Esophagus squamous epithelium (tissue), 4 donors: ENCODE measurements at regions not wholly inside any gene's neighbourhood (a gene's known extent, or its start where the extent isn't known, plus 50 kb on each side); places are given as distances from the start of the nearest gene placed in this dataset.

Source experiments
- CTCF ChIP-seq, 6 experiments: fragments of 450-650 bp in 4 of 6; fragments of 200-600 bp in 2 of 6; sonication (generic) in 2 of 6; IDR thresholded peaks; one replicate each; pipeline ENCODE4 v1.5.1; 2016 to 2019; ENCODE audit warnings: antibody characterized with exemption in 6 of 6, mild to moderate bottlenecking in 4 of 6, moderate library complexity in 4 of 6
- POLR2A ChIP-seq, 4 donors: fragments of 450-650 bp; IDR thresholded peaks; one replicate each; pipeline ENCODE4 v1.6.1; 2017; ENCODE audit warnings: antibody characterized with exemption in 4 of 4, mild to moderate bottlenecking in 4 of 4, moderate library complexity in 3 of 4

- TF ChIP-seq POLR2A (IDR thresholded peaks at IDR 0.05) (no peak), CTCF (IDR thresholded peaks at IDR 0.05) (no peak)
Measured at GRCh38 chr9:81363916-81364480, 325.3 kb downstream of the TLE1 start.
